ENCODE measurements at regions not wholly inside any gene's neighbourhood (a gene's known extent, or its start where the extent isn't known, plus 50 kb on each side); places are given as distances from the start of the nearest gene placed in this dataset.

DNA sequence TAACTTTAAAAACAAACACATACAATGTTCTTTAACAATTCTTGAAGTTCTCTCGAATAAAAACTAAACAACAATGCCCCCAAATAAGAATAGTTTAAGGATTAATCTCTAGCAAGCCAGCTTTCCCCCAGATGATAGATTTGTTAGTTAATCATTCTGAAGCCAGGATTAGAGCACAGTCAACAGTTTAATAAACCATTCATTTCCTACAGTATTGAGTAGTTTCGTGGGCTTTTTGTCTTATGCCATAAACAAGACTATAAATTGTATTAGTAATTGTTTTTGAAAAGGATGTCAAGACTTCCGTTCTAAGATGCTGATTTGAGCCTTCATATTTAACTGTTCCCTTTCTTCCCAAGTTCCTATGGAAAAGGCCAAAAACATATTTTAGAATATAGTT is 136.6 kb downstream of the PIK3R1 start:
- DNase-seq (ENCODE audit: low read depth, low spot score), result no peak
- H3K27ac ChIP-seq, result no peak overlapping the region

DNA sequence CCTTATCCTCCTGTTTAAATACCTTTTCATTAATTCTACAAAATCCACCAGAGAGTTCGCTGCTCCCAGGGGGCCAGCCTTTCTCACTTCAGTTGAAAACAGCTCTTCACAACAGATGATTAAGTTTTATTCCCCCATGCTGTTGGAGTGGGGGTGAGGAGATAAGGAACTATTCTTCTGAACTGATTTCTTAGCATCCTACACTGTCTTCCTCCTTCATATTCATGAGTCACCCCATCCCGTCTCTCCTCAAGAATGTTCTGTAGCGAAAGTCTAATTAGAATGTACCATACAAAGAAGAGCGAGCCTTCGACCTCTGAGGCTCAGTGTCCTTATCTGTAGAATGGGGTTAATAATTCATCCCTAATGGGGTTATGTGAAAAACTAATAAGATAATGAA is 138.0 kb downstream of the PIK3R1 start:
- H3K27ac ChIP-seq, result no peak overlapping the region
- DNase-seq (ENCODE audit: low read depth, low spot score), result no peak

DNA sequence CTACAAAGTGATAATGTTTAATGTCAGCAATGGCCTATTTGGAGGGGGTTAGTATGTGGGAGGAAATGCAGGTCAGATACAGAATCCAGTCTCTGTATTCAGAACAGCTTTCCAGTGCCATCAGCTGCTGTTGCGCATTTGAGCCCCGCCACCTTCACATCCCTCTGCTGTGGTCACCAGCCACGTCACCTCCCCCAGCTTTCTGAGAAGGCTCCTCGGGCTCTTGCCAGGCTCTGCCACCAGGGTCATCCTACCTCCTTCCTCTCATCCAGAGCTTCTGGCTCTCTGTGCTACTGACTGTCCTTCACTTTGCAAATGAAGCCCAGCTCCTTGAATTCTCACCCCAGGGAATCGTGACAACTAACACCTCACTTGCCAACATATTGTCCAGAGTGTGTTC is 138.8 kb downstream of the PIK3R1 start:
- DNase-seq (ENCODE audit: low read depth, low spot score), result no peak
- H3K27ac ChIP-seq, result no peak overlapping the region

DNA sequence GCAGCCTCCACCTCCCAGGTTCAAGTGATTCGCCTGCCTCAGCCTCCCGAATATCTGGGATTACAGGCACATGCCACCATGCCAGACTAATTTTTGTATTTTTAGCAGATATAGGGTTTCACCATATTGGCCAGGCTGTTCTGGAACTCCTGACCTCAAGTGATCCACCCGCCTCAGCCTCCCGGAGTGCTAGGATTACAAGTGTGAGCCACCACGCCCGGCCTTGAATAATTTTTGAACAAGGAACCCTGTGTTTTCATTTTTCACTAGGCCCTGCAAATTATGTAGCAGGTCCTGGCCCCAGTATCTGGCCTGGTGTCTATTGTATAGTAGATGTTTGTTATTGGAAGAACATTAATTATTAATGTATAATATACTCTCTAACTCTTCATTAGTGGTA is 140.7 kb downstream of the PIK3R1 start:
- H3K27ac ChIP-seq, result no peak overlapping the region
- no peak for DNase-seq (ENCODE audit: low read depth, low spot score)

DNA sequence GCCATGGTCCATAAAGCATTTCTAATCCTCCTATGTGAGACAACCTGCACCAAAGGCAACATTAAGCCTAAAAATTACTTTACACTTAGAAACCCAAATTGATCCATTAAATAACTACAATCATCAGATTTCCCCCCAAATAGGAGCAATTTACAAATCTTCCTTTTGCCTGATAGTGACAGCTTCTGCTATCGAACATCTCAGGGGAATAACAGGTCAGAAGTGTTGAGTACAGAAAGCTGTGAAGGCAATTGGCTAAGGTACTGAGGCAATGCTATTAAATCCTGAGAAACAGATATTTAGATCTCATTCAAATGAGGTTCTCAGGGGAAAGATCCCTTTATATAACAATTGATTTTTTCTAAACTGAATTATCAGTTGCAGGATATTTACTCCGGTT is 141.1 kb downstream of the PIK3R1 start:
- no peak for DNase-seq (ENCODE audit: low read depth, low spot score)
- H3K27ac ChIP-seq, result no peak overlapping the region

DNA sequence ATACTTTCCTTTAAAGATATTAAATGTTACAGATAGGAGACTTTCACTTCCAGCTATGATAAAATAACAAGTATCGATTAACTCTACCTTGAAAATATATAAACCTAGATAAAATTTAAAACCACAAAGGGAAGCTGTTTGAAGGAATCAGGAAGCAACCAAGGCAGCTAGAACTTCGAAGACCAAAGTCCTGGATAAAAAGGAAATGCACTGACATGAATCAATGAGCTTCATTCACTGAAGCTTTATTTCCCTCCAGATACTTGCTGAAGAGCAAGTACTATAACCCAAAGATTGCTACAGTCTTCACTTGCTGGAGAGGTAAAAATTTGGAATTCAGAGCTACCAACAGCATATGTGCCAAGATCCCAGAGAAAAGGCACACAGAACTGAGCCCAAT is 144.1 kb downstream of the PIK3R1 start:
- DNase-seq (ENCODE audit: low read depth, low spot score), result no peak
- no peak overlapping the region for H3K27ac ChIP-seq

DNA sequence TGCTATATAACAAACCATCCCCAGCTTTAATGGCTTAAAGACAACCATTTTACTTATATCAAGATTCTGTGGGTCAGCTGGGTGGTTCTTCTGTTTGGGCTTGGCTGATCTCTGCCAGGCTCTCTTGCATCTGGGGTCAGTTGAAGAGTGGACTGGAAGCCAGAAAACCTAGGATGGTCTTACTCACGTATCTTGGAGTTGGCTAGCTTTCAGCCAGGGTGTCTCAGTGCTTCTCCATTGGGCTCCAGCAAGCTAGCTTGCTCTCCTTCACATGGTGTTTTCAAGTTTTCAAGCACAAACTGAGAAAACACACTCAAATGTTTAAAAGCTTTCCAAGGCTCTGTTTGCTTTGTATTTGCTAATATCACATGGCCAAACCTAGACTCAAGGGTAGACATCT is 146.8 kb downstream of the PIK3R1 start:
- no peak overlapping the region for H3K27ac ChIP-seq
- DNase-seq (ENCODE audit: low read depth, low spot score), result no peak

DNA sequence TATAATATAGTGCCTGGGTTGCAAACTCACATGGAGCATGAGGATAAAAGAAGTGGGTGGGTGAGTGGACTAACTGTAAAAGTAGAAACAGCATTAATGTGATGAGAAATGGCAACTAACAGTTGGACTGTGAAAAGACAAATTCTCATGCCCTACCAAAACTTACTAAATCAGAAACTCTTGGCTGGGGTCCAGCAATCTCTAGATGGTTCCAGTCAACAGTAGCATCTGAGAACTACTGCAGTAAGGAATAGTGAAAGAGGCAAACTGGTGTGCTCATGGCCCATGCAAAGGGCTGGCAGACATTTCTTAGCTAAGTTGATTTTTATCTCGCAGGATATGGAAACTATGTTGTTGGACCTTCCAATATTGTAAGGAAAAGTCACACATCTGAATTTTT is 150.3 kb downstream of the PIK3R1 start:
- no peak for DNase-seq (ENCODE audit: low read depth, low spot score)
- H3K27ac ChIP-seq, result no peak overlapping the region

DNA sequence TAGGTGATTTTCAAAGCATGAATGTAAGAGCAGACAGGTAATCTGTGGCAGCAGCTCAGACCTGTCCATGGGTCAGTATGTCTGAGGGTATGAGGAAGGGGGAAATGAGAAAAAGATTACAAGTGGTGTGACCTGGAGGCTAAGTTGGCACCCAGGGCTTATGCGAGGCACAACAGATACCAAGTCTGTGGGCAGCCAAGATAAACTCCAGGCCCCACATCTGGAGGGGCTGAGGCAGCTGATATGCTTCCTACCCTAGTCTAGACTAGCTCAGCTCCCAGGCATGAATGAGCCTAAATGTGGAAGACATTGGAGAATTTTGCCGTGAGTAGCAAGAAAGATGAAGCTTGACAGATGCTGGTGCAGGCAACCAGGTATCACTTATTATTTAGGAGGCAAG is 151.7 kb downstream of the PIK3R1 start:
- DNase-seq (ENCODE audit: low read depth, low spot score), result no peak
- H3K27ac ChIP-seq, result no peak overlapping the region

DNA sequence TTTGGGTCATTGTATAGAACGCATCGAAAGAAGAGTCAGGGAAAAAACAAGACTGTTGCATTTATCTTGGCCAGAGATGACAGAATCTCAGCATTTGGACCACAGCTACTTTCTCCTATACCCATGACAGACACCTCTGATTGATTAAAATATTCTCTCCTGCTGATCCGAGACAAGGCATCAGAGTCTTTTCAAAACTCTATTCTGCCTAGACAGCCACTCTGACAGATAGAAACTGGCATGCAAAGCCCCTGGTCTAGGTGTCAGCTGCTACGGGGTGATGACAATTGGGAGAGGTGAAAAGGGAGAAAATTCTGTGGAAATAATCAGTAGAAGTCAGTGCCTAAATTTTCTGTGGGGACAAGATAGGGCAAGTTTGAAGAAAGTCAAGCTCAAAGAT is 152.2 kb downstream of the PIK3R1 start:
- H3K27ac ChIP-seq, result no peak overlapping the region
- no peak for DNase-seq (ENCODE audit: low read depth, low spot score)

DNA sequence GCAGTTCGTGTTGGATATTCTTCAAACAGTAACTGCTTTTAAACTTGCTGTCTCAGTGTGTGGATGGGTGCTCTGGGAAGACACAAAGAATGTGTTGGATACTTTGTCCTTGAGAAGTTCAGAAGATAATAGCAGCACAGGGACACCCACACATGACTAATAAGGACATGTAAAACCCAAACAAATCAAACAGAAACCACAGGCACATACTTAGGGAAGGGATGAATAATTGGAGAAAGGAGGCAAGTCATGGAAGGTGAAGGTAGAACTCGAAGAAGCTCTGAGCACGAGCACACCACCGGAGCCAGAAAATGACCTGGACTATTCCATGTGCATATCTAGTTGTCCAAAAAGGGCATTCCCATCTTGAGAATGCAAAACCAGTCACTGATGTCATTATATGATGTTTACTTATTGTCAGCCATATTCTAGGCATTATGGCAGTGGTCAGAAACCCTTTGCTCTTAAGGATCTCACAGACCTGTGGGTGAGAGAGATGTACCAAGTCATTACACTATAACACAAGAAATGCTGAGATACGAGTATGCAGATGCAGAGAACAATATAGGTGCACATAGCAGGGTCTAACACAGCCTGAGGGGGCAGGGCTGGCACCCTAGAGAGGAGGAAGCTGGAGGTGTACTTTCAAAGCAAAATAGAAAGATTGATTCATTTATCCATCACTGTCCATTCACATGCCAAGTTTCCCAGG is 152.9 kb downstream of the PIK3R1 start:
- no peak overlapping the region for H3K27ac ChIP-seq
- DNase-seq (ENCODE audit: low read depth, low spot score), result no peak

DNA sequence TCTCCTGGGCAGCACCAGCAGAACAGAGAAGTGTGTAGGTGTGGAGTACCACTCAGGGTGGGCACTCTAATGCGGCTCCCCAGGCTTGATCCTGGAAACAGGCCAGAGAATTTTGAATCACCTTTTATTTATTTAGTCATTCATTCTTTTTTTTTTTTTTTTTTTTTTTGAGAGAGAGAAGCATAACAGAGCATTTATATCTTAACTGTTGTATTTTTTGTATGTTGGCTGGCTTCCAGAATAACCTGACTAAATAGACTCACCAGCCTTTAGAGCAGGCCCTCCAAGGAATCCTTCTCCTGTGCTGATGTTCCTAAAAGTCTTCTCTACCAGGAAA is 153.4 kb downstream of the PIK3R1 start:
- H3K27ac ChIP-seq, result no peak overlapping the region
- no peak for DNase-seq (ENCODE audit: low read depth, low spot score)

DNA sequence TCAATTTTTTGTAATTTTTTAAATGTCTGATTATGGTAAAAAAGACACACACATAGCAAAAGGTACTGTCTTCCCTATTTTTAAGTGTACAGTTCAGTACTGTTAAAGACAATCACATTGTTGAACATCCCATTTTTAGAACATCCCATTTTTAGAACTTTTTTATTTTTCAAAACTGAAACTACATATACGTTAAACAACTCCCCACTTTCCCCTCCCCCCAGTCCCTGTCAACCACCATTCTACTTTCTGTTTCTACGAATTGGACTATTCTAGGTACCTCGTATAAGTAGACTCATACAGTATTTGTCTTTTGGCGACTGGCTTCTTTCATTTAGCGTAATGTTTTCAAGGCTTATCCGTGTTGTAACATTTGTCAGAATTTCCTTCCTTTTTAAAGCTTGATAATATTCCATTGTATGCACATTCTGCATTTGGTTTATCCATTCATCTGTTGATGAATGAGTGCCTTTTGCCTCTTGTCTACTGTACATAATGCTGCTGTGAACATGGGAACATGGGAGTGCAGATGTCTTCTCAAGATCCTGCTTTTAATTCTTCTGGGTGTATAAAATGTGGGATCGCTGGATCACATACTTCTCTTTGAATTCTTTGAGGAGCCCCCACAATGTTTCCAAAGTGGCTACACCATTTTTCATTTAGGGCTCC is 154.0 kb downstream of the PIK3R1 start:
- DNase-seq (ENCODE audit: low read depth, low spot score), result no peak
- no peak overlapping the region for H3K27ac ChIP-seq

DNA sequence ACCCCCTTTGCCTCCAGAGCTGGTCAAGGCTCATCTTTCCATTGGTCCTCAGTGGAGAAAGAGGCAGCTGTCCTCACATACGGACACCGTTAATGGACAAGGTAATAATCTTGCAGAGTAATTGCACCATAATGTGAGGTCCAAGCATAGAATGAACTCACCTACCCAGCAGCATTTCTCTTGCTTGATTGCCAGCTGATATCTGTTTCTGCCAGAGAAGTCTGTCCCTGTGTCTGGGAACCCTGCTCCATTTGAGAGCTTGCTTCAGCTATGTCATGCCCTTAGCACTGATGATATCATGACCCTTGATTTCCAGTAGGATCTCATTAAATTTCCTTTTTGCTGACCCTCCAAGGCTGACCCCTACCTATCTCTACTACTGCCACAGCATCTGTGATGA is 154.6 kb downstream of the PIK3R1 start:
- no peak overlapping the region for H3K27ac ChIP-seq
- no peak for DNase-seq (ENCODE audit: low read depth, low spot score)

DNA sequence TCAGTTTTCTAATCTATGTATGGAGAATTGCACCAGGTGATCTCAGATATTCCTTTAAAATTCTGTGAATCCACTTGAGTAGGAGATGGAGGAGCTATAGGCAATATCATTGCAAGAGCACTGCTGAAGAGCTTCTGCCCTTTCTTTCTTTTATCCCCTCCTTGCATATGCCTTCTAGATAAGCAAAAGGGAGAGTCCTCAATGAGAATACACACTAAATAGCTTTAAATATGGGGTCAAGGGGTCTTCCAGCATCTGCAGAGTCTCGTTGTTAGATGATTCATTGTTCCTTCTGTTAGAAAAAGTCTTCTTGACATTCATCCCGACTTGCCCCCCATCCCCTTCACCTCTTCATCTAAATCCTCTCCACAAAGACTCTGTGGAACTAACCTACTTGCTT is 156.1 kb downstream of the PIK3R1 start:
- no peak overlapping the region for H3K27ac ChIP-seq
- no peak for DNase-seq (ENCODE audit: low read depth, low spot score)

DNA sequence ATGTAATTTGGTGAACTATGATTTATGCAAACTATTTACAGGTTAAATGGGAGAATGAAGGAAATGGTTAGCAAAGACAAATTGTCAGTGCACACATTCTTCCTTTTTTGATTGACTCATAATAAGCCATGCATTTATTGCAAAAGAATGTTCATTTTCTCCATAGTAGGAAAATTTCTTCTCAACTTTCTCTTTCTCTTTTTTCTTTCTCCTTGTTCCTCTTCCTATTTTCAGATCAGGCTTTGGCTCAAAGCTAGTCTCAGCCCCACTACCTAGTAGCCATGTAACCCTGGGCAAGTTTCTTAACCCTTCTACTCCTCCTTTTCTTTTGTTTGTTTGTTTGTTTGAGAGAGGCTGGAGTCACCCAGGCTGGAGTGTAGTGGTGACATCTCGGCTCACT is 156.6 kb downstream of the PIK3R1 start:
- H3K27ac ChIP-seq, result no peak overlapping the region
- no peak for DNase-seq (ENCODE audit: low read depth, low spot score)

DNA sequence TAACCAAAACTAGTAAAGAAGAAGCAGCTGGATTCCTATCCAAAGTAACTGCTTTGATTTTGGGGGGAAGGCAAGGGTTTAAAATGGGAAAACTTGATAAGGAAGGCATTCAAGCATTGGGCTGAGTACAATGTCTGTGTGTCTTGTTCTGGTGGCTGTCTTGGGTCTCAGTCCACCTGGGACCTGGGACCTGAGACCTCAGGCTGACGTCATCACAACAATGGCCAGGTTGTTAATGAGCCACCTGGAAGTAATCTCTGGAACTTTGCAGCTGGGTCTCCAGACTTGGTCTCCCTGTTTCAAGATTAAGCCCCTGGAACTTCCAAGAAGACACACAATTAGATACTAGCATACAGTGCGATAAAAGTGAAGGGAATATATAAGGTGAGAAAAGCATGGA is 157.5 kb downstream of the PIK3R1 start:
- no peak for DNase-seq (ENCODE audit: low read depth, low spot score)
- H3K27ac ChIP-seq, result no peak overlapping the region

DNA sequence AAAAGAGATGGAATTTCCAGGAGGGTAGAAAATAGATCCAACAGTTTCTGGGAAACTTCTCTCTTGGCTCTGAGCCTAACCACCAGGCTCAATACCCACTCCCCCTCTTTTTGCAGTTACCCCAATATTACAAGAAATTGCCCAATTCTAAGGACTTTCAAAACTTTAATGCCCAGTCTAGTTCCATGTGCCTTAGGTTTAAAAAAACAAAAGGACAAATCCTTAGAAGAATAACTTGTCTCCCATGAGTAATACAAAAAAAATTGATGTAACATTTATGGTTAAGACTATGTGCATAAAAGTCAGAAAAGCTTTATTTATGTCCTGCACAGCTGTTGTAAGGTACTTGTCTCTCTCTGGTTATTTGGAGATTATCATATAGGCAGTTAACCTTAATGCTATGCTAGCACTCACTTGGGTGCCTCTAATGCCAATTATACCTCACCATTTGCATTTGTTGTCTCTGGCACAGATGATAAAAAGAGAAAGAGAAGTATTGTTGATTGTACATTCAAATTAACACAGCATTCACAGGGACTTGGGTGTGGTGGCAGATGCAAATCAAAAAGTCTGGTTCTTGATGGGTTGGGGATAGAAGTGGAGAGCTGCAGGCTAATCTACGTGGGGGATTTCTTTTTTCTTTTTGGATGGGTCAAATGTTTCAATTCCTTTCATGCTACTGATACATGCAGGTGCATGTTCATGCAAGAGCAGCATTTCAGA is 159.4 kb downstream of the PIK3R1 start:
- no peak for DNase-seq (ENCODE audit: low read depth, low spot score)
- H3K27ac ChIP-seq, result no peak overlapping the region

DNA sequence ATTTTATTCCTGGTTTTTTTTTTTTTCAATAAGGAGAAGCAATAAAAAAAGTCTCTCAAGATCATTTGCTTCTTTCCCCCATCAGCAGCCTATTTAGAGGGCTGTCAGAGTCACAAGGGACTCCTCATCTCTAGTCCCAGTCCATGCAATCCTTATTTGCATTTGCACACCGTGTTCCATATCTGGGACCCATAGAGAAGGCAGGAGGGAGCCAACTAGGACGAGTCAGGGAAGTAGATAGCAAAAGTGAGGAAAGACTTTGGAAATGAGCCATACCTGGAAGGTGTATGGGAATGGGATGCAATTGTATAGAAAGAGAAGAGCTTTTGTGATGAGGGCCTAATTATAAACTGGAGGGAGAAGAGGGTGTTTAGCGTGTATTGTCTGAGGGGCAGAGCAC is 160.0 kb downstream of the PIK3R1 start:
- no peak overlapping the region for H3K27ac ChIP-seq
- no peak for DNase-seq (ENCODE audit: low read depth, low spot score)

DNA sequence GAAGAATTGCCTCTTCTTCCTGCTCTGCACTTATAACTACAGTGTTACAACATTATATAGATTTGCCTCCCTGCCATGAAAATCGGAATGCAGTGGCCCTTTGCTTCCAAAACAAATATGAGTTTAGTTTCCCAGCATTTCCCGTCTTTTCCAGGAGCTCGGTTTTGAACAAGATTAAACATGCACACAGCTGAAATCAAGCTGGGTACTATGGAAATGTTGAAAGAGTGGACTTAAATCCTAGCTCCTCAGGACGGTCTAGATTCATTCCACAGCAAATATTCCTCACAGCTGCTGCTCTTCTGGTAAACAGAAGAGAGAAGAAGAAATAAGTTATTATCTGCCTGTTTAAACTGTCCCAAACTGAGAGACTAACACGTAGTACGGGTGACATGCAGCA is 161.4 kb downstream of the PIK3R1 start:
- peak overlapping the region; percentile 27 for H3K27ac ChIP-seq
- no peak for DNase-seq (ENCODE audit: low read depth, low spot score)

DNA sequence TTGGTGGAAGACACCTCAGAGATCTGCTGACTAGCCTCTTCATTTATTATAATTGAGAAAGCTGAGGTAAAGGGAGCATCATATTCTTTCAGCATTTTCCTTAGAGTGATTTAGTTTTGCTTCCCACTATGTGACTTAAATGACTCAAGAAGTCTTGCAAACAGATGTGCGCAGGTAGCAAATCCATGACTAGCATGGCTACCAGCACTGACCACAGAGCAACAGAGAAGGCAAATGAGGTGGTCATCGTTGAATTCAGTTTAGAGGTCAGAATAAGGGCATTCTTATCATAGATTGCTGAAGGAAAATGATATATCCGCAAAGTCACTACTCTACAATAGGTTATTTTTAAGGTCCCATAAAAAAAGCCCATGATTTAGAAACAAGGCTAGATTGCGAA is 162.2 kb downstream of the PIK3R1 start:
- no peak for DNase-seq (ENCODE audit: low read depth, low spot score)
- H3K27ac ChIP-seq, result no peak overlapping the region
